DND-41 (cell line): ENCODE measurements at regions not wholly inside any gene's neighbourhood (a gene's known extent, or its start where the extent isn't known, plus 50 kb on each side); places are given as distances from the start of the nearest gene placed in this dataset.

ENCODE experiments used
- EZH2 ChIP-seq: IDR thresholded peaks from 3 replicates; pipeline ENCODE4 v1.6.1; 2012; ENCODE audit warnings: borderline replicate concordance, low read depth, mild to moderate bottlenecking, moderate library complexity, low read length, inconsistent platforms; ENCODE audit not compliant: severe bottlenecking
- TF ChIP-seq, protein P1 (sequence below): IDR thresholded peaks from 2 replicates; pipeline ENCODE4 v1.5.1; 2012; ENCODE audit warnings: borderline replicate concordance, low read length, moderate library complexity, mild to moderate bottlenecking; ENCODE audit not compliant: poor library complexity, severe bottlenecking; ENCODE audit errors: extremely low read depth

DNA sequence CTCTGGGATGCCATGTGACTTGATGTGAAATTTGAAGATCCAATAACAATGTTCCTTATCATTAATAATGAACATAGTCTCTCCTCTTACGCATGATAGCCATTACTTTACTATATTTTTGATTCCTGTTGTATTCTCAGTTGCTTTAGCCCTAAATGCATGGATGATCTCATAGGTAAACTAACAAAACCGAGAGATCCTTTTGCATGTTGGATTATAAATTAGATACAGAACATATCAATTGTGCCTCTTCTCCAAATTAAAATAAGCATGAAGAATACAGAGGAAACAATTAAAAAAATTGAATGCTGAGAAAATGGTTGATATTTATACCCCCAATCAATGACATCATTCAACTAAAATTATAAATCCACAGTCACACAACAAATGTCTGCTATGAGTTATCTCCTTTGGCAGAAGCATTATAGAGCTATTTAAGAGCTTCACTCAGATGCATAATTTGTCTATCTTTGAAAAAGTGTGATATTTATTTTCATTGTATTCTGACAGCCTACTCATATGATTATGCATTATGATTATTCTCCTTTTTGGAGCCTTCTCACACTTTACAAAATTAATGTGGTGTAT, 386.4 kb upstream of the STXBP6 start:
- TF ChIP-seq EZH2: no peak
- TF ChIP-seq, protein P1, sequence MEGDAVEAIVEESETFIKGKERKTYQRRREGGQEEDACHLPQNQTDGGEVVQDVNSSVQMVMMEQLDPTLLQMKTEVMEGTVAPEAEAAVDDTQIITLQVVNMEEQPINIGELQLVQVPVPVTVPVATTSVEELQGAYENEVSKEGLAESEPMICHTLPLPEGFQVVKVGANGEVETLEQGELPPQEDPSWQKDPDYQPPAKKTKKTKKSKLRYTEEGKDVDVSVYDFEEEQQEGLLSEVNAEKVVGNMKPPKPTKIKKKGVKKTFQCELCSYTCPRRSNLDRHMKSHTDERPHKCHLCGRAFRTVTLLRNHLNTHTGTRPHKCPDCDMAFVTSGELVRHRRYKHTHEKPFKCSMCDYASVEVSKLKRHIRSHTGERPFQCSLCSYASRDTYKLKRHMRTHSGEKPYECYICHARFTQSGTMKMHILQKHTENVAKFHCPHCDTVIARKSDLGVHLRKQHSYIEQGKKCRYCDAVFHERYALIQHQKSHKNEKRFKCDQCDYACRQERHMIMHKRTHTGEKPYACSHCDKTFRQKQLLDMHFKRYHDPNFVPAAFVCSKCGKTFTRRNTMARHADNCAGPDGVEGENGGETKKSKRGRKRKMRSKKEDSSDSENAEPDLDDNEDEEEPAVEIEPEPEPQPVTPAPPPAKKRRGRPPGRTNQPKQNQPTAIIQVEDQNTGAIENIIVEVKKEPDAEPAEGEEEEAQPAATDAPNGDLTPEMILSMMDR: no peak
